ENCODE measurements at regions not wholly inside any gene's neighbourhood (a gene's known extent, or its start where the extent isn't known, plus 50 kb on each side); places are given as distances from the start of the nearest gene placed in this dataset.
A peak's percentile ranks its signal among the peaks of the same experiment; 100 is the strongest.
"Not testable (repeated sequence)": the region's sequence is repeated elsewhere in the genome, so short reads cannot be mapped to it uniquely, and the experiment has no call there.

DNA sequence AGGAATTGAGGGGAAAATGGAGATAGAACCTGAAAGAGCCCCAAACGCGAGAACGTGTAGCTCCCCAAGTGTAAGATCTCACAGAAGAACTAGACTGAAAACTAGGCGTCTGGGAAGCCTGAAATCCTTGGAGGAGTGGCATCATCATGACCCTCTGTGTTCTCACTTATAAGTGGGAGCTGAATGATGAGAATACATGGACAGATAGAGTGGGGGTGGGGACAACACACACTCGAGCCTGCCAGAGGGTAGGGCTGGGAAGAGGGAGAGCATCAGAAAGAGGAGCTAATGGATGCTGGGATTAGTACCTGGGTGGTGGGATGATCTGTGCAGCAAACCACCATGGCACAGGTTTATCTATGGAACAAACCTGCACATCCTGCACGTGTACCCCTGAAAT is 258.7 kb upstream of the NOTCH2NLA start:
- DNase-seq: not testable (repeated sequence)

DNA sequence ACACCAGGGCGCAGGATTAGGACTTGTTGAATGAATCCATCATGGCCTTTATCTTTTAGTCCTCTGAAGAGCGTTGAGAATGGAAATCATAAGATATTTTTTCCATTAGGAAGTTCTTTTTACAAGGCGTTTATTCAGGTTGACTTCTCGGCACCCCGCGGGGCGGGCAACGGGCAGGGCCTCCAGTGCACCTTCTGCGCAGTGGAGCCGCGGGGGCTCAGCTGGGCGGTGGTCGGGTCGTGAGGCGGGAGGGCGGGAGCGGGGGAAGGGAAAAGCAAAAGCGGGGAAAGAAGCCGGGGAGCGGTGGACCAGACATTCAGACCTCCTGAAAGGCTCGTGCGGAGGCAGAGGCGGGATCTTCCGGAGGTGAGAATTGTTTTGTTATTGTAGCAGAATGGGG is 258.3 kb upstream of the NOTCH2NLA start:
- not testable (repeated sequence) for DNase-seq

DNA sequence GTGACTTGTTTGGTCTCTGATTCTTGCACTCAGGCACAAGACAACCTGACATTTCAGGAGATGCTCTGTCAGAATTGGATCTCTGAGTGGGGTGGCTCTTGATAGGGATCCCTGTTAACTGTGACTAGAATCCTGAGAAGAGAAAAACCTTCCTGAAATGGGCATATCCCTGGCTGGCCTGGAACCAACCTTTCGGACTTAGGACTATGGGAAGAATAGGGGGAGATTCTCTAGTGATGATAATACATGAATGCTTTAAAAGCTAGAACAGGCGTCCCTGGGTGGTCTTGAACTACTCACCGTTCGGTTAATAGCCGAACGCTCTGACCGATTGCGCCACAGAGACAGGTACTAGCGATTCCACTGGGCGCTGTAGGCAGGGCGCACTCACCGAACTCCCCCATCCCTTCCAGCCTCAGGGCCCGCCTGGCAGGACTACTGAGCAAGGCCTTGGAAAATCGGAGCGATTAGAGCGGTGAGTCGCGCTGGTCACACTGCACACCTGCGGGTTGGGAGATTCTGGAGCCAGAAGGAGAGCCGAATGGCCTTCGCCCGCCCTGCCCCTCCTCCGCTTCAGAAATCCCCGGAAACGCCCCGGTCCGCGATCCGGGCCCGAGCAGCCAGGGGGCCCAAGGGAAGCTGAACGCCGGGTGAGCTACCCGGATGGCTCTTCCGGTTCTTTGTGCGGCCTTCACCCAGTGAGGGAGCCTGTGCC is 257.6 kb upstream of the NOTCH2NLA start:
- not testable (repeated sequence) for DNase-seq

DNA sequence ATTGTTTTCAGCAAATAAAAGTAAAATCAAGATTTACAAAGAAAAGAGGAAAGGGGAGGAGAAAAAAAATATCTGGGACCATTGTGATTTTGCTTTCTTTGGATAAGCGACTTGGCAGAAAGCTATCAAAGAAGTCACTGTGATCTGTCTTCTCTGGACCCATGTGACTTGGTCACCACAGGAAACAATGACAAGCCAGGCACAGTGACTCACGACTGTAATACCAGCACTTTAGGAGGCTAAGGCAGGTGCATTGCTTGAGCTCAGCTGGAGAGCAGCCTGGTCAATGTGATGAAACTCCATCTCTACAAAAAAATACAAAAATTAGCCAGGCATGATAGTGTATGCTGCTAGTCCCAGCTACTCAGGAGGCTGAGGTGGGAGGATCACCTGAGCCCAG is 255.4 kb upstream of the NOTCH2NLA start:
- not testable (repeated sequence) for DNase-seq

DNA sequence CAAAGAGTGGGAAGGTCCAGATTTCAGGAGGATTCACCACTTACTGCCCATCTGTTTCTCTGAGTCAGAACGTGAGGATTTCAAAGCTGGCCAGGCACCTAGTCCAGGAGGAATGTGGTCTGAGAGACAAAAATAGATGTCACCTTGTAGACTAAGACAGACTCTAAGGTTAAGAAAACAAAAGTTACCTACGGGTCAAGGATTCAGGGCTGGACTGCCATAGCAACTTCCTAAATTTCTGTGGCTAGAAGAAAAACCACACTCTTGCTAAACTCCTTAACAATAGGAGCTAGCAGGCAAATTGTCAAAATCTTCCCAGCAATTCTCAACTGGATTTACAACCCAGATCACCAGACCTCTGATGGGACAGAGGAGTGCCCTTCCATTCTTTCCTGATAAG is 250.4 kb upstream of the NOTCH2NLA start:
- DNase-seq: not testable (repeated sequence)

DNA sequence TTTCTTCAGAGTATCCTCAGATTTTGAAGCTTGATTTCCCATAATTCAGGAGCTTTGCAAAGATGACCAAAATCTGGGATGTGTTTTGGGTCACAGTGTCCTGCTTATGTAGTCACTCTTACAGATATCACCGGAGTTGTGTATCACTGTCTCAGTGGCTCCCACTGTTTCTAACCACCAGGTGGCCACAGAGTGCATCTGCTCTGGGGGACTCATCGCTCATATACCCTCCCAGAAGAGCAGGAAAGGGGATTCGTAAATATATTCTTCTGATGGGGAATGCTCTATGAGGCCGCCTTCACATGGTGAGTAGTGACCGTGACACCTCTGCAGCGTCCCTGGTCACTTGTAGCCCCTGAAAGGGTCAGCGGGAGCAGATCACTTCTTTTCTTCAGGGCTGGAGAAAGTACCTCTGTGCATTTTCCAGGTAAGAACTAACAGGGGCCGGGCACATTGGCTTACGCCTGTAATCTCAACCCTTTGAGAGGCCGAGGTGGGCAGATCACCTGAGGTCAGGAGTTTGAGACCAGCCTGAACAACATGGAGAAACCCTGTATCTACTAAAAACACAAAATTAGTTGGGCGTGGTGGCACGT is 249.4 kb upstream of the NOTCH2NLA start:
- DNase-seq: peak; percentile 28

DNA sequence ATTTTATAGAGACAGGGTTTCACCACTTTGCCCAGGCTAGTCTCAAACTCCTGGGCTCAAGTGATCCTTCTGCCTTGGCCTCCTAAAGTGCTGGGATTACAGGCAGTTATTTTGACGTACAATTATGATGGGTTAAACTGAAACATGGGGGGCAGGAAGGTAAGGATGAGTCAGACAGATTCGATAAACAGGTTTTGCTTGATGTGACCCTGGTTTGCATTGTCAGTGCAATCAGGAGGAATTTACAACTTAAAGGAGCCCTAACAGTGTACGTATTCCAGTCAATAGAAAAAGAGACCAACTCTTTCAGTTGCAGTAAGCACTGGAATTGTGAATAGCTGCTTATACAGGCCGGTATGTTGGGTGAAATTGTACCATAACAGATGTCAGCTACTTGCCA is 246.3 kb upstream of the NOTCH2NLA start:
- not testable (repeated sequence) for DNase-seq

DNA sequence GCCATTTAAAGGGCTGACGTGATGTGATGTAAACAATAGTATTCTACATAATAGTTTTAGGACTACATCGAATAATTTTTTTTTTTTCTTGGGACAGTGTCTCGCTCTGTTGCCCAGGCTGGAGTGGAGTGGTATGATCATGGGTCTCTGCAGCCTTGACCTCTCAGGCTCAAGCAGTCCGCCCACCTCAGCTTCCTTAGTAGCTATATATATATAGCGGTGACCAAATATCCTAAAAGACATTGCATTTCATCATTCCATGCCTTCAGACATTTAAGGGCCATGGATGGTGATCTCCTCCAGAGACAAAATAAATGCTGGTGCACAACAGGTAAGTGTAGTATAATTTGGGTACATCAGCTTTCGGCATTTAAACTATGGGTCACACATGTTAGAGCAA is 245.4 kb upstream of the NOTCH2NLA start:
- not testable (repeated sequence) for DNase-seq

DNA sequence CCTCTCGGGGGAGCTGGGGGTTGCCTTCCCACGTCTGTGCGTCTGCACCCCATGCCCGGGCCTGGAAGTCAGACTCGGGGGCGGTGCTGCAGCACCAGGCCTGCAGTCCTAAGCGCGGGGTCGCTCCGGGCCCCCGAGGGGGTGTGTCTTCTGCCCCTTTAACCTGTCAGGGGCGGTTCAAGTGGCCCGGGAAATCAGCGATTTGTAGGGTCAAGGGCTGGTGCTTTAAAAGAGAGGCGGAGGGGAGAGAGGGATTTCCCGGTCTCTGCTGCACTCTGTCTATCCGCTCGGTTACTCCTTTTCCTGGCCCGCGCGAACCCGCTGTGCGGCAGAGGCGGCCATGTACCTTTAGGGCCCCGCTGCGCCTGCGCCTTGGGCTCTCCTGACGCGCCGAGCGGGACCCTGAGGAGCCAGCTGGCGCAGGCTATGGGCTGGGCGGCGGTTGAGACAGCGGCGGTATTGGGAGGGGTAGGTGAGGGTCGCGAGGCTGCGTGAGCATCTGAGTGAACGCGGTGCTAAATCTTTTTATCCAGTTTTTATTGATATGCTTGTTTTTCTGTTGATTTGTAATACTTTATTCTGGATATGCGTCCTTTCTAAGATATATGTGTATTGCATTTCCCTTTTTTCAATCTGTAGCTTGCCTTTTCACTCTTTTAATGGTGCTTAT is 243.5 kb upstream of the NOTCH2NLA start:
- peak; percentile 79 for DNase-seq

DNA sequence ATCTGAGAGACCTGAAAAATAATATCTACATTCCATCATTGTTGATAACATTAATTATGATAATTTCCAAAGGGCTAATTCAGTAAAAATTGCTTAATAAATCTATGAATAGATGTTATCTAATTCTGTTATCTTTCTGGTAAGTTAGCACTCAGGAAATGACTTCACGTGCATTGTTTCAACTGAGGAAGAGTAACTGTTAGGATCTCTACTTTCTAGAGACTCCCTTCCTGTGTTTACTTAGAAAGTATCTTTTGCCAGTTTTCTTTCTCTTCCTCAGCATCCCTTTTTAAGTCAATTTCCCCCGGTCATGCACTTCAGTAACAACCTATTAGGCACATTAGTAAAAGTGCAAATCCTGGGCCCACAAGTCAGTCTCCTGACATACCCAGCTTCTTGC is 231.1 kb upstream of the NOTCH2NLA start:
- DNase-seq: not testable (repeated sequence)

DNA sequence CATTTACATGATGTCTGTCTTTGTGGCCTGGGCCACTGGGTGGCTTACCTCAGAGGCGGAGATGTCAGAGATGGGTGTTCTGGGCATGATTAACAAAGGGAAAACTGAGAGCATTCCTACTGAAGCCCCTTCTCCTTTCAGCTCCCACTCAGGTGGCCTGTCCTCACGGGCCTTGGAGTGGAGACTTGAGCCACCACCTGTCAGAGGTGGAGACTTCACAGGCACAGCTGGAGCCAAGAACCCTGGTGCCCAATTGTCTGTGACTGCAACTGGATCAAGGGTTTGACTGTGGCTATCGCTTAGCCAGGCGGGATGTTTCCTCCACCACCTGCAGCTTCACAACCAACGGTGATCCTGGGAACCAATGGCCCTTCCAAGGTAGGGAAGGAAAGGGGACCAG is 230.5 kb upstream of the NOTCH2NLA start:
- peak; percentile 20 for DNase-seq

DNA sequence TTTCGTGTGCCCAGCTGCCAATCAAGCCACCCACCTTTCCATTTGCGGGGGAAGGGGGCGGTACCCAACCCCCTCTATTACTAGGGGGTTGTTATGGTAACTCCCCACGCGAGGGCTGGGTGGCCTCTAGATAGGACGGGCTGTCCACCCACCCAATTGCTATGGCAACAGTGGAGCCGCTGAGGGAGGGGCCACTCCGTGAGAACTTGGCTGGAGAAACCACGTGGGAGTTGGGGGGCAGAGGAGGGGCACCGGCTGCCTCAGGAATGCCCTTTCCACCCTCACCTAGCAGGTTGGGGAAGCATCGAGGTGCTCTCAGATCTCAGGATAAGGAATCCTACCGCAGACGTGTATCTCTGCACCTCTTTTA is 220.0 kb upstream of the NOTCH2NLA start:
- not testable (repeated sequence) for DNase-seq

DNA sequence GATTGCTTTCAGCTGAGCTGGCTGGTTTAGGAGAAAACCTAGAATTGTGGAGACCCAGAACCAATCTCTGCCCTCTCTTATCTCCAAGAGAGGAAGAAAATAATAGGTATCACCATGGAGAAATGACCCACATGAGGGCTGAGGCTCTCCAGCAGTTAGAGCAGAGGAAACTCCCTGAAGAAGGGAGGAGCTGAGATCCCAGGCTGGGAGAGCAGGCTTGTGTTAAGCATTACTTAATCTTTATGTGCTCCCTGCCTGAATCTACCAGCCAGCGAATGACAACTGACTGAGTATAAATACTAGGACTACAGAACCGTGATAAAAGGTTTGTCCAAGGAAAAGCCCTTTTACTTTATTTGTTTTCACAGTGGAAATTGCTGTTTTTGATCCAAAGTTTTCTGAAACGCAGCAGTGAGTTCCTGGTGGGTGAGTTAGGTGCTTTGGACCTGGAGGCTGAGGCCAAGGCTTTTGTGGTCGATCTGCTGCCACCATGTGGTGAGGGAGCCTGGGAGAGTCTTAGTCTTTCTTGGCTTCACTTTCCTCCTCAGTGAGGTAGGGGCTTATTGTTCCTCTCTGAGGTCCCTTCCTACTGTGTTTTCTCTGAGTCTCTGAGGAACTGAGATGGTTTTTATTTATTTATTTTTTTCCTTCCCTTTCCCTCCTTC is 219.5 kb upstream of the NOTCH2NLA start:
- peak; percentile 64 for DNase-seq

DNA sequence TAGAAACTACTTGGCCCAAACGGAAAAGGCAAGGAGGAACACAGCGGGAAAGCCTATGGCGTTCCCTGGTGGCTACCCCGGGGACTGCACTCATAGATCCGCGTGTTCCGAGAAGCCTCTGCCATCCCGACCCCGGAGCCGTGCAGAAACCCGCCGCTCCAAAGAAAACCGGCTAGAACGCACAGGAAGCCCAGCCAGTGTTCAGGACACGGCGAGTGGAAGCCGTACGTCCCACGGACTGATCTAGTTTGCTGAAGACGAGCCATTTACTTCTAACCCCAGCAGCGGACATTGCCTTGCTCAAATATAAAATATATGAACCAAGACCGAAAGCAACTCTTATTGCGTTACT is 215.0 kb upstream of the NOTCH2NLA start:
- peak; percentile 65 for DNase-seq

DNA sequence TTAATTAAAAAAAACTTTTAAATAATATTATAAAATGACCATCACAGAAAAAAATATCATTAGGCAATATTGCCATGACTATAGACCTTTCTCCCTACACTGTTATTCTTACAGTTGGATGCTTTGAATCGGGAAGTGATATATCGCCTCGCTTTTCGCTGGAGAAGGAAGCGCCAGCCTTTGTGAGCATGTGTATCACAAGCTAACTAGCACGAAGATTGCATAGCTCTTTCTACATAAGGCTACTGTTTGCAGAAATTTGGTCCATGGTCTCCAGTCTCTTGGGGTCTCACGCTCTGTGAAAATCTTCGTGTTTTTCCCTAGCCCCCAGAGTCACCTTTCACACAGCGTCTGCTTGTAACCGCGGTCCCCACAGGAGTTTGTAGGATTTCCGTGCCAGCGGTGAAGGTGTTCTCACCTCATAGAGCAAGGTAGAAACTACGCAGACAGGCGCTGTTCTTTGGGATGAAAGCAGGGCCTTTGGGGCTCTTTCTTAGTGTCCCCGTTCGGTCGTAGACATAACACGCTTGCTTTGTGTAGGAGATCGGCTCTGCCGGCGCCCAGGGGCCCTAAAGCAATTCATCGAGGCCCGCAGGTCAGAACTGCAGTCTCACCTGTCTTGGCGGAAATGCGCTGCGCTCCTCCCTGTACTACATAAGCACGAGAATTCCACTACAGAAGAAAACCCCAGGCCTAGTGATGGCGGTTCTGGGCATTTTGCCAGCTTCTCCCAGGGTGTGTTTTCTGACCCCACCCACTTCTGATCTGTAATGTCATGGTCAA is 214.5 kb upstream of the NOTCH2NLA start:
- peak; percentile 33 for DNase-seq

DNA sequence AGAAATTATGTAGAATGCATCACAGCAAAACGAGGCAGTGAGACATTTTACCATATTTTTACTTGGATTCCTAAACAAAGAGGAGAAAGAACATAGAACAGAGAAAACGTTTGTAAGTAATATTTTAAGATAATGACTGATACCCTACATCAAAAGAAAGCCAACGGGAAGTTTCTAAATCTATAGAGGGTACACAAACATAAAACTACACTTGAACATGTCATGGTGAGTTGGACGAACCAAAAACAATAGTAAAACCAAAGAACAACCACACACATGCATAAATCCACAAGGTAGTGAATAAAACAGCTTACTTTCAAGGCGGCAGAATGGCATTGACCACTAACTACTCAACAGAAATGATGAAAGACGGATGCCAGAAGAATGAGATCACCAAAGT is 209.7 kb upstream of the NOTCH2NLA start:
- not testable (repeated sequence) for DNase-seq

DNA sequence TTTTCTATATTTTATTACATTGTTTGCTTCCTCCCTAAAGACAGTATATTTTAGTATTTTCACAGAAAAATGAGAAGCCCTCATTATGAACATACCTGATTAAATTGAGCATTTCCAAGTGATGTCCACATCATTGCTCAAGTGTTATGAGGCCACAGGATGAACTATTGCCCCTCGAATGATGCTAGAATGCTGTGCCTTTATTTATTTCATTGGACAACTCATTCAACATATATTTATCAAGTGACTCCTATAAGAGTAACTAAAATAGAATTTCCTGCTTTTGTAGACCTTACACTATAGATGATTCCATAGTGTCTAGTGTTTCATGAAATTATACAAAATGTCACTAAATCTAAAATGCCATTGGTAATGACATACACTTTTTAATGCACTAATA is 187.8 kb upstream of the NOTCH2NLA start:
- not testable (repeated sequence) for DNase-seq

DNA sequence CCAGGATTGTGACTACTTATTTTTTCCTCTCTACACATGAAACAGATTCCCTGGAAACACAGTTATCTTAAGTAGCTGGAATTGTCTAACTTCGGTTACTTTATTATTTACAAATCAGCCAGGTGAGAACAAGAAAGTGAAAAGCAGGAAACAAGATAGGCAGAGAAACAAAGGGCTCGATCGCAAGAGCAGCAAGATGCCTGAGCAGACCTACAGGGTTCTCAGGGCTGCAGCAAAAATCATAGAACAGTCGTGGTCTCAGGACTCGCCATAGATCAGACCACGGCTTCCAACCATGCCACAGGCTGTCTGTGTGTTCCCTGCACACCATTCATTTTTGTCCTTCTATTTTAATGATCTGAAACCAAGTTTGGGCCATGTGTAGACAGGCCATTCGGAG is 186.2 kb upstream of the NOTCH2NLA start:
- not testable (repeated sequence) for DNase-seq

DNA sequence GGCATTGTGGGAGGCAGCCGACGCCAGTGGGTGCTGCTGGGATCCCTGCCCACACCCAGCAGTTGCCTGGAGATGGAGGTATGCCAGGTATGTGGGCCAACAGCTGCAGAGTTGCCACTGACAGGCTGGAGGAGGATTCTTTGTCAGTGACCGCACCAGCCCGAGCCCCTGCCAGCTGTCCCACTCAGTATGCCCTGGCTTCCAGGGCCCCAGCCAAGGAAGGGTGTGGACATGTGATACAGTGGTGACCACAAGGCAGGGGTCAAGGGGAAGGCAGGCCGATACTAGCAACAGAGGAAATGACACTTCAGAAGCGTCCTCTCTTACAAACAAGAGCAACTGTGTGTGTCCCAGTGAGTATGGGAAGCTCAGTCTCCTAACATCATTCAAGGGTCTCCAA is 185.1 kb upstream of the NOTCH2NLA start:
- not testable (repeated sequence) for DNase-seq

DNA sequence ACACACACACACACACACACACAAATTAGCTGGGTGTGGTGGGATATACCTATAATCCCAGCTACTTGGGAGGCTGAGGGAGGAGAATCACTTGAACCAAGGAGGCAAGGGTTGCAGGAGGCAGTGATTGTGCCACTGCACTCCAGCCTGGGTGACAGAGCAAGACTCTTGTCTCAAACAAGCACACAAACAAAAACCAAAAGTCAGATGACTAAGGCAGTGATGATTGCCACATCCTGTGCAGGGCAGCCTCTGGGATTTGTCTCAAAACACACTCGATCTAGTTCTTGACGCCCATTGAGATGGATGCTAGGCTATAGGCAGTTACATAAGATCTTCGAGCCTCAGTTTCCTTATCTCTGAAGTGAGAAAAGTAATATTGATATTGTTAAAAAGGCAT is 183.1 kb upstream of the NOTCH2NLA start:
- not testable (repeated sequence) for DNase-seq

DNA sequence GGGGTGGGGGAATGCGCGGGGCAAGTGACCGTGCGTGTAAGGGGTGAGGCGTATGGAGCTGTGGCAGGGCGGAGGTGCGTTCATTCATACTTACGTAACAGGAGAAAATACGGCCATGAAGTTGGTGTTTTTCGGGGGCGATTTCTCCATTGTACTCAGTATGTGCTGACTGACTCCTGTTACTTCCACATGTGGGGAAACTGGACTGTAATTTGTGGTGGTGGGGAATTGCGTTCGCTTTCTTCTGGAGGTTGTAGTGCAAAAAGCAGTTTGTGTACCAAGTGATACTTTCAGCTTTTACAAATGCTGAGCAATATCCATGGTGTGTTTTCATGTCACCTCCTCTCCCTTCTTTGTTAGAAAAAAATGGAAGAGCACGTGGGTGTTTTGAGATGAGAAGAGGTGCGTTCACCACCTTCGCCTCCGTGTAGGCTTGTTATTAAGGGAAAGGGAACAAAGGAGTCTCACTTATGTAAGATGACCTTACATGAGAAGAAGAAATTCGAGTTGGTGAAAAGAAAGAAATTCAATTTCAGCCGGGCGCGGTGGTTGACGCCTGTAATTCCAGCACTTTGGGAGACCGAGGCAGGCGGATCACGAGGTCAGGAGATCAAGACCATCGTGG is 181.1 kb upstream of the NOTCH2NLA start:
- DNase-seq: not testable (repeated sequence)

DNA sequence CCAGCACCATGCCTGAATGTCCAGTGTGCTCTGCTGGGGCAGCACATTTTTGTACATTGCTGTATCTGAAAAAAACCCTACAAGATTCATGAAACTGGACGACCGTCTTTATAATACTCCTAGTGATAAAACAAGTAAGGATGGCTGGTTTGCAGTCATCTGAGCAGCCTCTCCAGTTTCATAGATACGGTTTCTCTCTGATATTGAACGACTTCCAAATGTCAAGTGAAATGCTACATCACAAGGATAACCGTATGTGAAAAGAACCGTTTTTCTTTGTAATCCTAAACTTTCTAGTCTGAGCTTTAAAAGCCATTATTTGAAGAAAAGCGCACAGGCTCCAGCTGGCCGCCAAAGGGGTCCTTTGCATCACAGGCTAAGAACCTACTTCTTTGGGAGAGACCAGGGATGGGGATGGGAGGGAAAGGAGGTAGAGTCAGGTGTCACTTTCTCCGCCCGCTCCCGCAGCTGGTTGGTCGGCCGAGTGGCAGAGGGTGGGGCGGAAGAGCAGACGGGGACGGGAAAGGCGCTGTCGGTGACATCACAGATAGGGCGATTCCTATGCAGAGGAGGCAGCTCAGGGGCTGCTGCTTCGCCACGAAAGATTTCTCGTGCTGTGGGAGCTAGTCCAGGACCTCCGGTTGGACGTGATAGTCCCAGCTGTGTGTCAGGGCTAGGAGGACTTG is 180.4 kb upstream of the NOTCH2NLA start:
- DNase-seq: not testable (repeated sequence)

Measured in activated T-cell treated with anti-CD3 and anti-CD28 coated beads, Interleukin-2, amount 50 U/mL, for 1 hour (primary cell).